HG03520 (cell line): ENCODE measurements at regions not wholly inside any gene's neighbourhood (a gene's known extent, or its start where the extent isn't known, plus 50 kb on each side); places are given as distances from the start of the nearest gene placed in this dataset.

Source experiments
- ATAC-seq: cut with Tn5 transposase; IDR thresholded peaks from one replicate; pipeline ENCODE4 v1.9.1; 2021; ENCODE audit warnings: mild to moderate bottlenecking, moderate library complexity; ENCODE audit not compliant: unreplicated experiment

- no peak for ATAC-seq
Observed at GRCh38 chr2:120579916-120580685, 155.6 kb upstream of the GLI2 start.

GRCh38 chr2:120580709-120581108, 155.0 kb upstream of the GLI2 start:
- ATAC-seq, result no peak

GRCh38 chr2:120583121-120583520, 152.5 kb upstream of the GLI2 start:
- ATAC-seq, result no peak

GRCh38 chr2:120583851-120584570, 151.7 kb upstream of the GLI2 start:
- ATAC-seq, result no peak

GRCh38 chr2:120586507-120587278, 149.0 kb upstream of the GLI2 start:
- ATAC-seq, result no peak

GRCh38 chr2:120587279-120587996, 148.2 kb upstream of the GLI2 start:
- no peak for ATAC-seq

- no peak for ATAC-seq
Observed at GRCh38 chr2:120587997-120588336, 147.7 kb upstream of the GLI2 start.

GRCh38 chr2:120589771-120590608, 145.7 kb upstream of the GLI2 start:
- ATAC-seq, result no peak

- no peak for ATAC-seq
Observed at GRCh38 chr2:120590841-120591240, 144.8 kb upstream of the GLI2 start.

GRCh38 chr2:120591572-120591971, 144.1 kb upstream of the GLI2 start:
- ATAC-seq, result no peak

- no peak for ATAC-seq
Observed at GRCh38 chr2:120592084-120592483, 143.6 kb upstream of the GLI2 start.

GRCh38 chr2:120593921-120594686, 141.6 kb upstream of the GLI2 start:
- ATAC-seq, result no peak

GRCh38 chr2:120594856-120595685, 140.6 kb upstream of the GLI2 start:
- ATAC-seq, result no peak

- no peak for ATAC-seq
Observed at GRCh38 chr2:120595739-120596138, 139.9 kb upstream of the GLI2 start.

- no peak for ATAC-seq
Observed at GRCh38 chr2:120596191-120596811, 139.4 kb upstream of the GLI2 start.

GRCh38 chr2:120596990-120597594, 138.6 kb upstream of the GLI2 start:
- no peak for ATAC-seq

- no peak for ATAC-seq
Observed at GRCh38 chr2:120597595-120598193, 138.0 kb upstream of the GLI2 start.
